SH-SY5Y (cell line): ENCODE measurements at regions not wholly inside any gene's neighbourhood (a gene's known extent, or its start where the extent isn't known, plus 50 kb on each side); places are given as distances from the start of the nearest gene placed in this dataset.

Source experiments
- GATA2 ChIP-seq: IDR thresholded peaks from 2 replicates; pipeline ENCODE4 v1.6.1; 2011; ENCODE audit warnings: mild to moderate bottlenecking, low read depth, low read length
- GATA3 ChIP-seq: IDR thresholded peaks from 2 replicates; pipeline ENCODE4 v1.6.1; 2011; ENCODE audit warnings: low read depth, mild to moderate bottlenecking, low read length, moderate library complexity

DNA sequence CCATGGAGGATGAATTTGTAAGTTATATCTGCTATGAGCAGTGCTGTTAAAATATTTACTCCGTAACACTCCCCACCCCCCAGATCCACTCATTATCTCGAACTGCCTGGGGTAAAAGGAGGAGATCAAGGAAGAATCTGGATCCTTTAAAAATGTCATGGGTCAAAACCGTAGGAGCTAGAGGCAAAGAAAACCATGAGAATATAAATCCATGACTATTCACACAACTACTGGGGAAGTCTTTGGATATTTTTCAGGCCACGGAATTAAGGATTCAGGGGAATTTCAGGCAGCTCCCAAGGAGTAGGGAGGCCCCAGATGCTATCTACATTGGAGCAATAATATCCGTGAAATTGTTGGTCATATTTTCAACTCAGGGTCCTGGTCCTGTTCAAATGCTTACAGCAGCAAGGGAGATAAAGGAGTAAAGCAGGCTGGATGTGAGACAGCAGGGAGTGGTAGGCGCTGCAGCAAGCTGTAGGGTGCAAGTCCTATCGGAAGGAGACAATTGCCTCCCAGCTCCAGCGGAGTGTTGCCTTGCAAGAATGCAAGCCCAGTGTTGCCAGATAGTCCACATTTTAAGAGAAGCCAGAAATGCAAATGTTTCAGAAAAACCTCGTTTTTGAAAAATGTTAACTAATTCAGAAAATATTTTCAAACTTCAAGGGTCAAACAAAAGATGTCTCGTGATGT is 116.2 kb upstream of the KIT start:
- TF ChIP-seq GATA3 (no peak), GATA2 (no peak)

DNA sequence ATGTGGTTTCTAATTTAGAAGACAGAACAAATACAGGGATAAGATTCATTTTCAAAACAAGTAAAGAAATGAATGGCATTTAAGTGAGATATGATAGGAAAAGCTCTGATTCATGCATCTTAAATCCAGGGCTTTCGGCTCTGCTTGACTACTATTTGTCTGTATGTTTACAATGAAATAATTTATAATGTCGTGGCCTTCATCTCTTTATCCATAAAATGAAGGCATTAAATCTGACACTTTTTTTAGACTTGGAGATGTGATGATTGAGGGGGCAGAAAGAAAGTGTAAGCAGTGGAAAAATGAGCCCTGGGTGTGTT is 115.7 kb upstream of the KIT start:
- TF ChIP-seq GATA3 = no peak
- no peak for TF ChIP-seq GATA2

DNA sequence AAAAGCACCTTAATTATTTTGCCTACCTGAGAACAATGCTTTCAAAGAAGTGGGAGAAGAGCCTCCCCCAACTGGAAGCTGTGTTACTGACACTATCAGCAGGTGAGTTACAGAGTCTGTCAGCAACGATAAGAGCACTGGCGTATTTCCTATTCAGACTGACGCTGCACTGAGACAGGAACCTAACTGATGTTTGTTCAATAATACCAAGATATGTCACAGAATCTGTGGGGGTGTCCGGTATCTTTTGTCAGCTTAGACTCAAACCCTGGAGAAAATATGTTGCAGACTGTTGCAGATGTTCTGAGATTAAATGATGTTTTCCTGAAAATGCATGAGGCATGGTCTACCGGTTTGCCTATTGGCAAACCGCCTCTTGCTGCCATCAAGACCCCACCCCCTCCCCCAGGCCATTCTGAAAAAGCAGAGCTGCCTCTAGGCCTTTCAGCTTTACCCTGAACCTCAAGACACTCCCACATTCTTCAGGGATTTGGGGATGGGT is 115.2 kb upstream of the KIT start:
- no peak for TF ChIP-seq GATA3

DNA sequence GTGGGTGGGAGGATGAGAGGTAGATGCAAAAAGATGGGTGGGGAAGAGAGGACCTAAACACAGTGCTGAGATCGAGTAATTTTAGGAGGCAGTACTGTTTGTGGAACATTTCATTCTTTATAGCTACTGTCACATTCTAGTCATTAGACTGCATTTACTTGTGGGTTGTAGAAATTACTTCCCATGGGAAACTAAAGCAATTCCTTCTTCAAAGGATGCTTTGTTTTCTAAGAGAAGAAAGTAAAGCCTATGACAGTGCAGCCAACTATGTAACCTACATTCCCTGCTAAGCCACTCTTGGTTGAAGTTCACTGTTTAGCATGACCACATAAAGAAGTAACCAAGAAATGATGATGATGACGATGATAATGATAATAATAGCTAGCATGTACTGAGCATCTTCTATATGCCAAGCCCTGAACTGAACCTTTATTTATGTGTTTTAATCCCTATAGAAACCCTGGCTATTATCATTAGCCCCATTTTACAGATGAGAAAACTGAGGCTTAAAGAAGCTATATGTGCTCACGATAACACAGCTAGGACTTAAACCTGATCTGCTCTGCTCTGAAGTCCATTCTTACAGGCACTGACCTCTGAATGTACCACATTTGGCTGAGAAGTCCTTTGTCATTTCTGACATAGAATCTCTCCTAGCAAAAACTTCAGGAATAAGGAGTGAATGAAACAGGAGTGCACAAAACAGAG is 114.5 kb upstream of the KIT start:
- TF ChIP-seq GATA2 (no peak), GATA3 (no peak)

DNA sequence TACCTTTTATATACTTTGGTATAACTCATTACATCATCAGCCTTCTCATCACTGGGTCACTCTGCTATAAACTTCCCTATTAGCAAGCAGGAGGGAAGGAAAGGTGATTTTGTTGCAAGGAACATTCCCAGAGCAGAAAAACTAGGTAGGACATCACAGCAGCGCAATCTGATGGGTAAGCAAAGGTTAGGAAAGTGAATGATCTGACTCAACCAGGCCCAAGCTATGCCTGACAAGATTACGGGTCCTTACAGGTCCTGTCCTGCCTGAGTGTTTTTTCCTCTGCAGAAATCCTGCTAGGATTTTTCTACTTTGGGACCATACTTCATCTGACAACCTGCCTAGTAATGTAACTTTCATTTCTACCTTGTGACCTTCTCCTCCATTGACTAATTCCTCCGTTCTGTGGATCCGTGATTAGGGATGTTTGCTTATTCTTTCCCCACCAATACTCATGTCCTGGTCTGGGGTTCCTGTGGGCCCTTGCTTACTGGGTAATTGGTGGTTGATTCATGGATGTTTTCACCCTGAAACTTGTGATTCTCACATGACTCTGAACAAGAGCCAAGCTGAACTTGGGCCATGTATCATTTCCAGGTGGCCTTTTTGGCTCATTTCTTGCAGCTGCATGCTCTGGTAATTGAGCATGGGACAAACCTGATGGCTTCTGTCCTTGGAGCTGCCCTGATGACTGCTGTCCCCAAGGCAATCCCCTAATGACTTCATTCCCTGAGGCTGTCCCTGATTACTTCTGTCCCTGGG is 111.9 kb upstream of the KIT start:
- TF ChIP-seq GATA3 = no peak
- no peak for TF ChIP-seq GATA2

DNA sequence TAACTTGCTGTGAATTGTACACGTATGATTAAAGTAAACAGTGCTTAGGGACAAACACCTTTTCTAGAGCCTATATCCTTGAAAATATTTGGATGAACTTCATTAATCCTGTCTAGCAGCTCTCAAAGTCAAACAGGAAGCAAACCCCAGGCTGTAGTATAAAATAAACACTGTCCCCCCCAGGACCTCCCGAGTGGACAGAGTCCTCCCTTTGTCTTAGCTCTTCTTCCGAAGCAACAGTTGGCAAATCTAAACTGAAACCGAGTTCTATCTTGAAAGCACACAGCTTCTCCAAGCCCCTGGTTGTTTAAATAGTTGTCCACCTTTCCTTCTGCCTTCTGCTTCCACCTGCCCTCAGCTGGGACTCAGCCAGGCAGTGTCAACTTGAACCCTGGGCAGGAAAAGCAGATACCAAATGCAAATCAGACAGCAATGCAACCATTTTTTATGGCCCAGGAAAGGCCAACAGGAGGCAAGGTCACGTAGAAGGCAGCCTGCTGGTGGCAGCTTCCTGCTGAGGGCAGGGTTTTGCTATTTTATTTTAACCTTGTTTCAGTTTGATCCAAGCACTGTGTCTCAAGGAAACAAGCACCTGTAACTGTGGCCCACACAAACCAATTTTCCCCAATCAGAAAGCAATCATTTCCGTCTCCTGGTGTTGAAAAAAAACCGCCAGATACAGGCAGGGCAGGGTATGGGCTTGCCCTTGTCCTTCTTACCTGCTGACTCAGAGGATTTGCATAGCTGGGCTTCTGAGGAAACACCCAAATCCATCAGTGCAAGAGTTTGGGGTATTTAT is 110.3 kb upstream of the KIT start:
- TF ChIP-seq GATA3 = no peak
- no peak for TF ChIP-seq GATA2

DNA sequence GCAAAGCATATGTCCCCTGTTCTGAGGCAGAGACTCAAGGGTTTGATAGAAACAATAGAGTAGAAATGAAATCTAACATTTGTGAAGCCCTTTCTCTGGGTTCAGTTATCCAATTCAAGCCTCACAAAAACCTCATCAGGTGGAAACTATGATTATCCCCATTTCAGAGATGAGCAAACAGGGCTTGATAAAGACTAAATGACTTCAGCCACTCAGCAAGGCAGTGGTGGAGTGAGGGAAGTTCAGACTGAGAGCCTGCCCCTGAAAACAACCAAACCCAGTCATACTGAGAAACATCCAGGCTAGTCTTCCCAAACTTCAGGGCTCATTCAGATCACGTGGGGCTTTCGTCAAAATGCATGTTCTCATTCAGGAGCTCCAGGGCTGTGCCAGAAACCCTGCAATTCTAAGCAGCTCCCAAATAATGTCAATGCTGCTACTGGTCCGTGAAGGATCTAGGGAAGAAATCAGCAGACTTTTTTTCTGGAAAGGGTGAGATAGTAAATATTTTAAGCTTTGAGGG is 109.6 kb upstream of the KIT start:
- TF ChIP-seq GATA2 = no peak
- no peak for TF ChIP-seq GATA3

DNA sequence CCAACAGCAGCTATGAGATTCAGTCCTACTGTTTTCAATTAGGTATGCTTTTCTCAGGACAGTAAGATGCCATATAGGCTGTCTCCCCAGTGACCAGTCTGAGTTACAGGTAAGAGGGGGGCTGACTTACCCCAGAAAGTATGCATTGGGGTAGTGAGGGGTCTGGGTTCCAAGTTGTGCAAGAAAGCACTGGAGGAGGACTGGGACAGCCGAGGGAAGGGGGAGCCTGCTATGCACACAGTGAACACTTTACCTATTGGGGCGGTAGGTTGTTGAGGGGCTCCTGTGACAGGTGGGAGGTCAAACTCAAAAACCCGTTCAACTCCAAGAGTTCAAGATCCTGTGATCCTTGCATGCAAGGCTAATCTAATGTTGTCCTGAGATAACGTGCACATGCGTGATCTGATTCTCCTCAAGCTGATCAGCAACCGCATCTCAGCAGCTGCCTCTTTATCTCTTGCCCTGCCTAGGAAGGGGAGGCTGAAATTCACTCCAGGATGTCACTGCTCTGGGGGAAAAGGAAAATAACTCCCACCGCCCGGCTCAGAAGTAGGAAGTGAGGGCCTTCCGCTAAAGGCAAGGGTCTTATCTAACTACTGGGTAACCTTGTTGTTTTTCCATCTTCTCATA is 108.8 kb upstream of the KIT start:
- no peak for TF ChIP-seq GATA2
- no peak for TF ChIP-seq GATA3

DNA sequence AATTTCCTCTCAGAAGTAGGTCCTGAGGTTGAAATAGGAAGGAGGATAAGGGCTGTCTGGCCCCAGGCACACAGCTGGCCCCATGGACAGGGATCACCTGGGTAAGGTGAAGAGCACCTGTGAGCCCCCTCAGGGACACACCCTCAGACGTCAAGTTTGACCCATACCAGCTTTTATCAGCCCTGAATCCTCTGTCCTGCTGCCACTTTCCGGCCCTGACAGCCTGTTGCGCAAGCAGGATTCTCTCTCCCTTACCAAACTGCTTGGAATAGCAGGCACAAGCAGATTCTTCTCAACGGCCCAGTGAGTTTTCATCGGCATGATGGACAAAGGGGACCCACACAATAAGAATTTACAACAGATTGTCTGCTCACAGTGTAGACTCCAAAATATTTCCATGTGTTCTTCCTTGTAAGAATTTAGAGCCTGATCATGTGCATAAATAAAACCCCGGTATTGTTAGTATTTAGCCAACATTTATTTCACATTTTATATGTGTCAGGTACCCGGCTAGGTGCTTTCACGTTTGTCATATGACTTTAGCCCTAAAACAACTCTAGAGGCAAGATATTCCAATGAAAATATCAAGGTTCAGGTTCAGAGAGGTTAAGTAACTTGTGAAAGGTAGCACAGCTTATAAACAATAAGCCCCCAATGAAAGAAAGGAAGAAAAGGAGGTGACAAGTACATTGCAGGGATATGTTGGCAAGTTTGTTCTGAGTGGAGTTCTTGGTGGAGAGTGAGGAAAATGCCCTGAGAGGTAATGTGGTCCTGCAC is 107.2 kb upstream of the KIT start:
- no peak for TF ChIP-seq GATA3
- TF ChIP-seq GATA2 = no peak

DNA sequence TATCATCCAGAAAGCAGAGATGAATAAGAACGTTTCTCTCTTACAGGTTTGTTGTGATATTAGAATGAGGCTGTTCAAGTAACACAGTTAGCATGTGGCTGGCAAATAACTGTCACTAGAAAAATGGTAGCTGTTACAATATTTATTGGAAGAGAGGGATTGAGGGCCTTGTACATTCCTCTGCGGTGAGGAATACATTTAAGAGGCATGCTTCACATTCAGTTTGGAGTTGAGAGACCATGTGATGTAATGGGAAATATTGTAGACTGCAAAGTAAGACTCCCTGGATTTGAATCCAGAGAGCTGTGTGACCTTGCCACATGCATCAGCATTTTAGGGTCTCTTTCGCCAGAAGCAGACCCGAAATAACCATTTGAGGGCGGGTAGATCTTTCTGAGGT is 104.8 kb upstream of the KIT start:
- TF ChIP-seq GATA3 = no peak
- TF ChIP-seq GATA2 = no peak

DNA sequence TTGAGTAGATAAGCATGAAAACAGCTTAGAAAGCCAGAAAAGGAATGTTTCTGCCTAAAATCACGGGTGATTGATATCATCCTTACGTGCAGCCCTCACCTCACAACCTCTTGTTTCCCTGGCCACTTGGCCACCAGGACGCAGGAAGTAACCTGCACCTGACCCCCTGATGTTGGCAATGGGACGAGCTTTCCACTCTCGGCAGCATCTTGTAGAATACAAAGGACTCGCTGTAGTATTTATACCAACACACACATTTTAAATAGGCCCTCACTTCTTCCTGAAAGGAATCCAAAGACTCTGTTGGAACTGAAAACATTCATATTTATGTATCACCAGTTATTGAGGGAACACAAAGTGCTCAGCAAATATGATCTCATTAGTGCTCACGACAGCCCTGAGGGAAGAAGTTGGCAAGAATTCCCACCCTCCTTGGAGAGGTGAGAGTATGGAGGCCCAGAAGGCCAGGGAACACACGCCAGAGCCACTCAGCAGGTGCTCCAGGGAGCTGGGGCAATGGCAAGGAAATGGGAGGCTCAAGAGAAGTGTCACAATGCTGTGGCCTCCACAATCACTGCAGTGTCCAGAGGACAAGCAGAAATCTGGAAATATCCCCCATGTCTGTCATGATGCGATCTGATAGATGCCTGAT is 103.3 kb upstream of the KIT start:
- TF ChIP-seq GATA3 (no peak), GATA2 (no peak)

DNA sequence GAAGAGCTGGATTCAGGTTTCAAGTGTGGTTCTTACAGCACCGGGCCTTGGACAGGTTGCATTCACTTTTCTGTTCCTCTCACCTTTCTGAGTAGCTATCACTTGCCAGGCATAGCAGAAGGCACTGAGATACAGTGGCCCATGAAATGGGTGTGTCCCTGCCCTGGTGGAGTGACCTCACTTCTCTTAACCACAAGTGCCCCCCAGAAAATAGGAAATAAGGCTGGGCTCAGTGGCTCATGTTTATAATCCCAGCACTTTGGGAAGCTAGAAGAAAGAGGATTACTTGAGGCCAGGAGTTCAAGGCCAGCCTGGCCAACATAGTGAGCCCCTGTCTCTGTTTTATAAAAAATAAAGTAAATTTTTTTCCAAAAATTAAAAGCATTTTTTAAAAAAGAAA is 101.7 kb upstream of the KIT start:
- TF ChIP-seq GATA2 (no peak), GATA3 (no peak)
